ENCODE measurements at regions not wholly inside any gene's neighbourhood (a gene's known extent, or its start where the extent isn't known, plus 50 kb on each side); places are given as distances from the start of the nearest gene placed in this dataset.

- Histone ChIP-seq H3K27me3 (no peaks in the 10 kb centered on the region), H3K36me3 (no peaks in the 10 kb centered on the region), H3K27ac (peak overlapping the region in 1 of 3 donors; percentile 7), H3K4me3 (no peak overlapping the region), H3K9me3 (no peaks in the 10 kb centered on the region), H3K4me1 (peaks cover 0 to 9% (median 2%) of the 10 kb centered on the region in 4 donors)
- TF ChIP-seq POLR2A (IDR thresholded peaks at IDR 0.05) (no peak), CTCF (IDR thresholded peaks at IDR 0.05) (no peak)
- DNase-seq (no peak), ATAC-seq (peak in 3 of 4 donors; percentile 38 to 77 (median 60))
- WGBS (ENCODE audit: insufficient coverage, low coverage, low lambda C conversion rate, missing lambda C conversion rate), result 83% methylated on average over 4 of the region's 4 CpGs
- intact Hi-C loops (cut with DNase I), result no loop called here
Observed at GRCh38 chr7:17558558-17559332, 260.3 kb downstream of the AHR start.

GRCh38 chr7:17559388-17559787, 260.9 kb downstream of the AHR start:
- H3K4me3 ChIP-seq, result no peak overlapping the region
- peak overlapping the region in 1 of 3 donors; percentile 7 for H3K27ac ChIP-seq
- peaks cover 0 to 9% (median 2%) of the 10 kb centered on the region in 4 donors for H3K4me1 ChIP-seq
- intact Hi-C loops (cut with DNase I), result no loop called here
- 43% methylated on average over 1 of the region's 1 CpG for WGBS (ENCODE audit: insufficient coverage, low coverage, low lambda C conversion rate, missing lambda C conversion rate)
- DNase-seq (no peak), ATAC-seq (peak in 1 of 4 donors; percentile 62)
- no peaks in the 10 kb centered on the region for H3K9me3 ChIP-seq
- no peaks in the 10 kb centered on the region for H3K36me3 ChIP-seq
- no peaks in the 10 kb centered on the region for H3K27me3 ChIP-seq
- no peak for TF ChIP-seq CTCF (IDR thresholded peaks at IDR 0.05)
- no peak for TF ChIP-seq POLR2A (IDR thresholded peaks at IDR 0.05)

- no peak for ATAC-seq
- intact Hi-C loops (cut with DNase I), result no loop called here
Observed at GRCh38 chr7:17560516-17560915, 262.1 kb downstream of the AHR start.

GRCh38 chr7:17560966-17561365, 262.5 kb downstream of the AHR start:
- Histone ChIP-seq H3K27ac (no peak overlapping the region), H3K4me3 (no peak overlapping the region), H3K36me3 (no peaks in the 10 kb centered on the region), H3K9me3 (no peaks in the 10 kb centered on the region), H3K27me3 (no peaks in the 10 kb centered on the region), H3K4me1 (peaks cover 0 to 9% (median 2%) of the 10 kb centered on the region in 4 donors)
- 97% methylated on average over 2 of the region's 2 CpGs for WGBS (ENCODE audit: insufficient coverage, low coverage, low lambda C conversion rate, missing lambda C conversion rate)
- DNase-seq (no peak), ATAC-seq (no peak)
- TF ChIP-seq POLR2A (IDR thresholded peaks at IDR 0.05) (no peak), CTCF (IDR thresholded peaks at IDR 0.05) (no peak)
- intact Hi-C loops (cut with DNase I), result no loop called here

More at GRCh38 chr7:17560516-17560915, 262.1 kb downstream of the AHR start:
- no peak overlapping the region for H3K27ac ChIP-seq
- WGBS (ENCODE audit: insufficient coverage, low coverage, low lambda C conversion rate, missing lambda C conversion rate), result 75% methylated on average over 4 of the region's 4 CpGs
- DNase-seq, result no peak
- H3K9me3 ChIP-seq, result no peaks in the 10 kb centered on the region
- H3K4me1 ChIP-seq, result peaks cover 0 to 9% (median 2%) of the 10 kb centered on the region in 4 donors
- H3K4me3 ChIP-seq, result no peak overlapping the region
- H3K27me3 ChIP-seq, result no peaks in the 10 kb centered on the region
- H3K36me3 ChIP-seq, result no peaks in the 10 kb centered on the region
- no peak for TF ChIP-seq POLR2A (IDR thresholded peaks at IDR 0.05)
- TF ChIP-seq CTCF (IDR thresholded peaks at IDR 0.05), result no peak

Data from right lobe of liver (tissue), 6 donors.